Hippocampal formation (tissue), 2 donors: ENCODE measurements at regions not wholly inside any gene's neighbourhood (a gene's known extent, or its start where the extent isn't known, plus 50 kb on each side); places are given as distances from the start of the nearest gene placed in this dataset.

Source experiments
- DNase-seq, 2 donors: peaks; one replicate each; lab custom pipeline; 2025; lab: John Stamatoyannopoulos, UW

DNA sequence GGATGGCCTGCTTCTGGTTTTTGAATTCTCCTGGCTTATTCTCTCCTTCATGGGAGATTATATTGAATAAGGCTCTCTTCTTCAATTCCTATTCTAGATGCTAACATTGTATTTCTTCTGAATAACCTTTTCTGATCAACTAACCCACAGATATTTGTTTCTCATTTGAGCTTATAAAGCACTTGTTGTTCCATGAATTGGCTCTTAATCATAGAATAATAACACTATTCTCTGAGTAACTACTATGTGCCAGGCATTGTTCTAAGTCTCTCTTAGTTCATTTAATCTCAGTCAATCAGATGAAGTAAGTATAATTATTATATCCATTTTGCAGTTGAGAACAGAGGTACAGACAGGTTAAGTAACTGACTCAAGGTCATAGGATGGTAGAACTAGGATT is 136.3 kb upstream of the MLIP start:
- no peak for DNase-seq

- DNase-seq: no peak
These were observed 135.2 kb upstream of the MLIP start for GRCh38 chr6:53975941-53976615.

GRCh38 chr6:53977551-53977950 is 133.7 kb upstream of the MLIP start:
- no peak for DNase-seq

- DNase-seq: peak in 1 of 2 donors; percentile 30
These were observed 131.7 kb upstream of the MLIP start for GRCh38 chr6:53979468-53980067.

GRCh38 chr6:53982366-53983050 is 128.7 kb upstream of the MLIP start:
- no peak for DNase-seq

- no peak for DNase-seq
These were observed 127.9 kb upstream of the MLIP start for GRCh38 chr6:53983301-53983700.

DNA sequence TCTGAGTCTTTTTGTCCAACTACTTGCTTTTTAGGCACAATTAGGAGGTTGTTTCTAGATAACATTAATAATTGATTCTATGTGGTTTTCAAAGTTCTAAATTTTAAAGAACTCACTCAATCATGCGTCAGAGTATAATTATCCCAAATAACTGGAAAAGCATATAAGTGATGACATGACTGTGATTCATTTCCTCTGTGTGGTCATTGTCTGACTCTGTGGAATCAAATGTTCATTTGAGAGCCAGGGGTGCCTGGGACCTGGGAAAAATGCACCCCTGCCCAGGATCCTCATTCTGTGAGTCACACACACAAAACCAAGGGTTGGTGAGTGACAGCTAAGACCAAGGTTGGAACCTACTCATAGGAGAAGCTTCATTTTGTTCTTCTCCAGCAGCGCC is 127.1 kb upstream of the MLIP start:
- DNase-seq: no peak

- no peak for DNase-seq
These were observed 126.7 kb upstream of the MLIP start for GRCh38 chr6:53984581-53984980.

DNA sequence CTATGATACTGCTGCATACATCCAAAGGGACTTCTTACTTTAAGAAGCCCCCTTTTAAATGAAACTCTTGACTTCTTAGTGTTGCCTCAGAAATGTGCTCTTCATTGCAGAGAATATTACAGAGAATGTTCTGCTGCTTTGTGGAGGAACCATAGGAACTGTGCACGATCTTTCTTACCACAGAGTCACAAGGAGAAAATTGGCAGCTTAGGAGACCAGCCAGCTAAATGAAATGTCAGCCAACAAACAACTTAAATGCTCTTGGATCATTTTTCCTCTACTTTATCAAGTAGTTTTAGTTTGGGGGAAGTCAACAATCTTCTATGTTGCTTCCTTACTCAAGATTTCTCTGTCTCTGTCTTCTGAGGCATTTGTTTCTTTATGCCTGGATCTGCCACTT is 125.9 kb upstream of the MLIP start:
- DNase-seq: no peak

GRCh38 chr6:53986165-53986720 is 125.0 kb upstream of the MLIP start:
- peak; percentile 6 to 61 for DNase-seq

DNA sequence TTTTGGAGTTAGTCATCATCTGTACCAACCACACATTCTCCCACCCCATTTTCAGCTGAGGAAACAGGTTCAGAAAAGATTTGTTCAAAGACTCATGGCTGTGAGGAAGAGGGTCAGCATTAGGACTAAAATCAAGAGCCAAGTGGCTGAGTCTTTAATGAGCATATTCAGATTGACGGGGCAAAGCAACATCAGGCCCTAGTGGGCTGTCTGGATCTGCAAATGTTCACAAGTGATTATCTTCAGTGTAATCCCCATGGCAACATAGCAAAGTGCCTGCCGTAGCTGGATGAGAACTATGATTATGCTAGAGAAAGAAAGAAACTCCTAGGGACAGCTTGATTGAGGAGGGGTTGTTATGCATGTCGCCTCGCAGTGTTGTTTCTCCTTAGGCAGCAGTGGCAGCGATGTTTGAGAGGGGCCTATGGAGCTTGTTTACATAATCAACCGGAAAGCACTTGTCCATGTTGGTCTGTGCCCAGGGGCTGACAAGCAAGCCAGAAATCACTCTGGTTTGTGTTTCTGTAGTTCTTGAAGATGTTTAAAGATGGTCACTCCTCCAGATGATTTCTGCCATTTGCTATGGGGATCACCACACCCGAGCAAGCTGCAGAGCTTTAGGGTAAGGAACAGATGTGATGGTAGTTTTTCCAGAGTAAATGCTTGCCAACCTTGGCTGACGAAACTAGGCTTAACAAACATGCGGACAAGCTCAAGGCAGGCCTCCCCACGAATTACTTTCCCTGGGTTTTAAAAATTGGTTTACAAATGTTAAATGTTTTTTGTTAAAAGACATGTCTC is 124.3 kb upstream of the MLIP start:
- no peak for DNase-seq

- no peak for DNase-seq
These were observed 123.7 kb upstream of the MLIP start for GRCh38 chr6:53987522-53987888.

- DNase-seq: no peak
These were observed 121.7 kb upstream of the MLIP start for GRCh38 chr6:53989504-53989903.

DNA sequence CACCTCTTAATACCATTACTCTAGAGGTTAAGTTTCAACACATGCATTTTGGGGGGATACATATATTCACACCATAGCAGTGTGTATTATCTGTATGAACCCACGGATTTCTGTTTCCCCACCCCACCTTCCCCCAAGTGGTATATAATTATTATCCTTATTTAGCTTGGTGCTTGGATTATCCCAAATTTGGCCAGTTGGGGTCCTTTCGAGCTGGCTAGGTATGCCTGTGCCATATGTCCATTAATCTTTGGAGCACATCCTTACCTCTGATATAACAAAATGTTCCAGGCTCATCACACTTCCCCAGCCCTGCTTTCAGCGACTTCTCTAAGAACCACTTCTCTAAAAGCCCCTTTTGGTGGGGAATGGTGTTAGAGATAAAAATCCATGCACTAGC is 118.7 kb upstream of the MLIP start:
- no peak for DNase-seq

- no peak for DNase-seq
These were observed 117.0 kb upstream of the MLIP start for GRCh38 chr6:53994201-53994600.

DNA sequence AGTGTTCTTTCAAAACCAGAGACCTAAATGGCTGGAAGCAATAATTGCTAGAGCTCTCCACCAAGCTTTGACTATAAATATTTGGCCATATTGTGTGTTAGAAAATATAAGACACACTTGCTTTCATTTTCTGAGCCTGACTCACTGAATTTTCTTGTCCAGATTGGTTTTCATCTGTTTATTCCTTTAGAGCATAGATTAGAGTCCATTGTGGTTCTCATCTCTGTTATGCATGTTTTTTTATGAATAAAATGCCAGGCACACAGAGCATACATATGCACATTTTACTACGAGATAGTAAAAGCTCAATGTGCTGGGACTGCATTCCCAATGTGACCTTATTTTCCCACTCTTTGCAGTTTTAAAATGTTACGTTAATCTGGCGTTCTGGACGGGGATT is 115.3 kb upstream of the MLIP start:
- no peak for DNase-seq

DNA sequence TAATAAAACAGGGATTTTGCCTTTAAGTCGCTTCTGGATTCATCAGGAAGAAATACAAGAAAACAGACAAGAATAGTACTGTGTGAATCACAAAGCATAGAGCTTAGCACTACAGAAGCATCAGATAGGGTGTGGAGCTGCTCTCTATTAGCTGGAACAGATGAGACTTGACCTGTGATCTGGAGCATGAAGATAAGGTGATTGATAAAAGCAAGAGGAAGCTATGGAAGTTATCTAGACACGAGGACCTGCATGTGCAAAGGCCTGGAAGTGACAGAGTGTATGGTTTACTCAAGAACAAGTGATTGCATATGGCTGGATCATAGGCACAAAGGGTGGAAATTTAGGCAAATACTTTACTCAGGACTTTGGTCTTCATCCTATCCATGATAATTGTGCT is 112.9 kb upstream of the MLIP start:
- no peak for DNase-seq

GRCh38 chr6:53999088-53999755 is 112.0 kb upstream of the MLIP start:
- DNase-seq: no peak

DNA sequence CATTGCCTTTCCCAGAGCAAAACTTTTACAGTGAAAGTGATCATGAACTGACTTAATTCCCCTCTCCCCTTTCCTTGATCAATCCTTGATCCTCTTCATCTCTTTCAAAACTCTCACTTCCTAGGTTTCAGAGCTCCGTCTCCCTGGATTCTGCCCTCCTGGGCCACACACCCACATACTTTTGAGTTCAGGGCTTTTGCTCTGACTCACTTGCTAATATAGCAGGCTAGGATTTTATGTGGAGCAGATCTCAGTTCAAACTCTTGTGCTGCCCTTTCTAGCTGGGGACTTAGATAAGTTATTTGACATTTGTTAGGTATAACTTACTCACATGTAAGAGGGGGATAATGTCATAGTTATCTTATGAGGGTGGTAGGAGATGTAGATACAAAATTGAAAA is 109.1 kb upstream of the MLIP start:
- no peak for DNase-seq

- no peak for DNase-seq
These were observed 107.9 kb upstream of the MLIP start for GRCh38 chr6:54003316-54003715.

- no peak for DNase-seq
These were observed 102.7 kb upstream of the MLIP start for GRCh38 chr6:54008589-54008988.
